NCI-H1930 (cell line): ENCODE measurements at regions not wholly inside any gene's neighbourhood (a gene's known extent, or its start where the extent isn't known, plus 50 kb on each side); places are given as distances from the start of the nearest gene placed in this dataset.
"Not testable (repeated sequence)": the region's sequence is repeated elsewhere in the genome, so short reads cannot be mapped to it uniquely, and the experiment has no call there.

ENCODE experiments used
- DNase-seq, 2 experiments: peaks; one replicate each; lab custom pipeline; 2025; lab: John Stamatoyannopoulos, UW

- DNase-seq = no peak
Observed at GRCh38 chr18:64718808-64719207, 569.9 kb upstream of the LINC00305 start.

- DNase-seq = no peak
Observed at GRCh38 chr18:64717026-64717425, 568.1 kb upstream of the LINC00305 start.

- no peak for DNase-seq
Observed at GRCh38 chr18:64714086-64714485, 565.2 kb upstream of the LINC00305 start.

GRCh38 chr18:64713284-64713683 is 564.4 kb upstream of the LINC00305 start:
- DNase-seq = no peak

GRCh38 chr18:64712035-64712434 is 563.1 kb upstream of the LINC00305 start:
- no peak for DNase-seq

- DNase-seq = no peak
Observed at GRCh38 chr18:64710105-64710861, 561.4 kb upstream of the LINC00305 start.

- DNase-seq = no peak
Observed at GRCh38 chr18:64707052-64707451, 558.2 kb upstream of the LINC00305 start.

GRCh38 chr18:64699081-64699480 is 550.2 kb upstream of the LINC00305 start:
- no peak for DNase-seq

- no peak for DNase-seq
Observed at GRCh38 chr18:64695851-64696553, 547.1 kb upstream of the LINC00305 start.

- DNase-seq = no peak
Observed at GRCh38 chr18:64693766-64694165, 544.9 kb upstream of the LINC00305 start.

GRCh38 chr18:64692826-64693225 is 543.9 kb upstream of the LINC00305 start:
- DNase-seq = no peak

- no peak for DNase-seq
Observed at GRCh38 chr18:64679121-64679520, 530.2 kb upstream of the LINC00305 start.

GRCh38 chr18:64678048-64678447 is 529.2 kb upstream of the LINC00305 start:
- DNase-seq = no peak

- DNase-seq = no peak
Observed at GRCh38 chr18:64674694-64675093, 525.8 kb upstream of the LINC00305 start.

- not testable (repeated sequence) for DNase-seq
Observed at GRCh38 chr18:64671293-64671692, 522.4 kb upstream of the LINC00305 start.

- DNase-seq = no peak
Observed at GRCh38 chr18:64668461-64668962, 519.6 kb upstream of the LINC00305 start.

- DNase-seq = no peak
Observed at GRCh38 chr18:64663086-64663485, 514.2 kb upstream of the LINC00305 start.

- no peak for DNase-seq
Observed at GRCh38 chr18:64659196-64659595, 510.3 kb upstream of the LINC00305 start.

GRCh38 chr18:64653068-64653467 is 504.2 kb upstream of the LINC00305 start:
- no peak for DNase-seq

GRCh38 chr18:64650068-64650467 is 501.2 kb upstream of the LINC00305 start:
- no peak for DNase-seq

GRCh38 chr18:64645753-64646152 is 496.9 kb upstream of the LINC00305 start:
- DNase-seq = no peak

GRCh38 chr18:64639536-64639935 is 490.6 kb upstream of the LINC00305 start:
- no peak for DNase-seq

GRCh38 chr18:64620971-64621560 is 472.2 kb upstream of the LINC00305 start:
- no peak for DNase-seq
